MM.1S (cell line): ENCODE measurements at regions not wholly inside any gene's neighbourhood (a gene's known extent, or its start where the extent isn't known, plus 50 kb on each side); places are given as distances from the start of the nearest gene placed in this dataset.

ENCODE experiments used
- DNase-seq: peaks from one replicate; pipeline ENCODE4 v3.0.0-alpha.2; 2015
- H2AFZ ChIP-seq: fragments of 300-600 bp; sonication (generic); 2 replicates; pipeline ENCODE4 v1.6.0; 2016; ENCODE audit warnings: antibody characterized with exemption, low read length
- H3F3A ChIP-seq: fragments of 300-600 bp; sonication (generic); 2 replicates; pipeline ENCODE4 v1.6.1; 2016; ENCODE audit warnings: mild to moderate bottlenecking, antibody characterized with exemption, low read length, moderate library complexity, mixed read lengths; ENCODE audit not compliant: insufficient read depth
- H3K27ac ChIP-seq: fragments of 300-600 bp; sonication (generic); 2 replicates; pipeline ENCODE4 v1.5.1; 2016; ENCODE audit warnings: mild to moderate bottlenecking, low read length
- H3K27me3 ChIP-seq: fragments of 300-600 bp; sonication (generic); replicated peaks from 2 replicates; pipeline ENCODE4 v1.6.0; 2016; ENCODE audit warnings: low read length; ENCODE audit not compliant: insufficient read depth
- H3K36me3 ChIP-seq: fragments of 300-600 bp; sonication (generic); replicated peaks from 2 replicates; pipeline ENCODE4 v1.6.1; 2016; ENCODE audit warnings: mild to moderate bottlenecking, low read length, mixed read lengths; ENCODE audit not compliant: insufficient read depth
- H3K4me1 ChIP-seq: fragments of 300-600 bp; sonication (generic); 2 replicates; pipeline ENCODE4 v1.6.1; 2016; ENCODE audit warnings: low read length, mixed read lengths
- H3K4me2 ChIP-seq: fragments of 300-600 bp; sonication (generic); 2 replicates; pipeline ENCODE4 v1.6.0; 2016; ENCODE audit warnings: low read depth, low read length
- H3K4me3 ChIP-seq: fragments of 300-600 bp; sonication (generic); 2 replicates; pipeline ENCODE4 v1.5.1; 2016; ENCODE audit warnings: low read length, mixed read lengths
- H3K79me2 ChIP-seq: fragments of 300-600 bp; sonication (generic); 2 replicates; pipeline ENCODE4 v1.6.1; 2016; ENCODE audit warnings: mixed run types, low read length, mixed read lengths
- H3K9ac ChIP-seq: fragments of 300-600 bp; sonication (generic); 2 replicates; pipeline ENCODE4 v1.6.1; 2016; ENCODE audit warnings: low read length, mixed read lengths
- H3K9me2 ChIP-seq: fragments of 300-600 bp; sonication (generic); replicated peaks from 2 replicates; pipeline ENCODE4 v1.6.1; 2016; ENCODE audit warnings: mild to moderate bottlenecking, low read length, mixed read lengths; ENCODE audit not compliant: insufficient read depth
- H3K9me3 ChIP-seq: fragments of 300-600 bp; sonication (generic); replicated peaks from 2 replicates; pipeline ENCODE4 v1.6.1; 2016; ENCODE audit warnings: mild to moderate bottlenecking, low read length, mixed read lengths; ENCODE audit not compliant: insufficient read depth
- H4K20me1 ChIP-seq: fragments of 300-600 bp; sonication (generic); 2 replicates; pipeline ENCODE4 v1.6.1; 2016; ENCODE audit warnings: mild to moderate bottlenecking, low read length, moderate library complexity, mixed read lengths; ENCODE audit not compliant: insufficient read depth
- EZH2 ChIP-seq: fragments of 300-600 bp; sonication (generic); optimal IDR thresholded peaks from 2 replicates; pipeline ENCODE3; 2017; ENCODE audit warnings: low read depth, mild to moderate bottlenecking, antibody characterized with exemption, low read length, mixed read lengths
- EZH2phosphoT487 ChIP-seq: fragments of 300-600 bp; sonication (generic); IDR thresholded peaks from 2 replicates; pipeline ENCODE4 v1.6.1; 2018; ENCODE audit warnings: antibody characterized with exemption, low read length
- TF ChIP-seq, protein P1 (sequence below): fragments of 300-600 bp; sonication (generic); IDR thresholded peaks from 2 replicates; pipeline ENCODE4 v1.5.1; 2016; ENCODE audit warnings: antibody characterized with exemption, low read length, mixed read lengths

DNA sequence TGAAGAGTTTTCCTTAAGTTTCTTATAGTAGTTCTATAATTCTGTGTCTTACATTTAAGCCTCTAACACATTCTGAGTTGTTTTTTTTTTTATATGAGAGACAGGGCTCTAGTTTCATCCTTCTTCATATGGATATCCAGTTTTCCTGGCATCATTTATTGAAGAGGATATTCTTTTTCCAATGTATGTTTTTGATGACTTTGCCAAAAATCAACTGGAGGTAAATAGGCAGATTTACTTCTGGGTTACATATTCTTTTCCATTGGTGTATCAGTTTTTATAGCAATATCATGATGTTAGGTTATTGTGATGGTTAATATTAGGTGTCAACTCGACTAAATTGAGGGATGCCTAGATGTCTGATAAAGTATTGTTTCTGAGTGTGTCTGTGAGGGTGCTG lies 650.7 kb upstream of the GRID2 start:
- Histone ChIP-seq H3K4me1 (no peaks in the 10 kb centered on the region), H3K79me2 (no peaks in the 10 kb centered on the region), H3F3A (no peaks in the 10 kb centered on the region), H3K9ac (no peak overlapping the region), H3K9me3 (no peaks in the 10 kb centered on the region), H3K27me3 (no peaks in the 10 kb centered on the region), H3K27ac (no peak overlapping the region), H3K9me2 (no peaks in the 10 kb centered on the region), H4K20me1 (no peaks in the 10 kb centered on the region), H3K4me3 (no peak overlapping the region), H2AFZ (no peak overlapping the region), H3K36me3 (no peaks in the 10 kb centered on the region), H3K4me2 (no peak overlapping the region)
- TF ChIP-seq, protein P1, sequence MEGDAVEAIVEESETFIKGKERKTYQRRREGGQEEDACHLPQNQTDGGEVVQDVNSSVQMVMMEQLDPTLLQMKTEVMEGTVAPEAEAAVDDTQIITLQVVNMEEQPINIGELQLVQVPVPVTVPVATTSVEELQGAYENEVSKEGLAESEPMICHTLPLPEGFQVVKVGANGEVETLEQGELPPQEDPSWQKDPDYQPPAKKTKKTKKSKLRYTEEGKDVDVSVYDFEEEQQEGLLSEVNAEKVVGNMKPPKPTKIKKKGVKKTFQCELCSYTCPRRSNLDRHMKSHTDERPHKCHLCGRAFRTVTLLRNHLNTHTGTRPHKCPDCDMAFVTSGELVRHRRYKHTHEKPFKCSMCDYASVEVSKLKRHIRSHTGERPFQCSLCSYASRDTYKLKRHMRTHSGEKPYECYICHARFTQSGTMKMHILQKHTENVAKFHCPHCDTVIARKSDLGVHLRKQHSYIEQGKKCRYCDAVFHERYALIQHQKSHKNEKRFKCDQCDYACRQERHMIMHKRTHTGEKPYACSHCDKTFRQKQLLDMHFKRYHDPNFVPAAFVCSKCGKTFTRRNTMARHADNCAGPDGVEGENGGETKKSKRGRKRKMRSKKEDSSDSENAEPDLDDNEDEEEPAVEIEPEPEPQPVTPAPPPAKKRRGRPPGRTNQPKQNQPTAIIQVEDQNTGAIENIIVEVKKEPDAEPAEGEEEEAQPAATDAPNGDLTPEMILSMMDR, result no peak
- TF ChIP-seq EZH2phosphoT487, result no peak
- TF ChIP-seq EZH2, result no peak
- no peak for DNase-seq

DNA sequence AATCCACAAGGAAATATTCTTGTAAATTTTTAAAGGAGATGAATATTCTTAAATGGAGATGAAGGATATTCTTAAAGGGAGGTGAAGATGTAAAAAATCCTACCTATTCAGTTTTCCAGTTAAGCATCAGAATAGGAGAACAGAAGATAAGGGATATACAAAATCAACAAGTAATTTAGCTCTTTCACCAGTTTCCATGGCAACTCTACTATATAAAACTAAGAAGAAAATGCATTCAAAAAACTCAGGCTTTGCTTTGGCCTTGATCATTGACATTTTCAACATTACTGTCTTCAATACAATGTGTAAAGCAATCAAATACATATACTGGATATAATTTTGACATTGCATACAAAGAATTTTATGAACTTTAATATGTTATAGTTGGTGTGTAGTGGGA lies 622.7 kb upstream of the GRID2 start:
- DNase-seq, result no peak
- no peak overlapping the region for H3K4me3 ChIP-seq
- no peaks in the 10 kb centered on the region for H4K20me1 ChIP-seq
- H3K27ac ChIP-seq, result no peak overlapping the region
- no peaks in the 10 kb centered on the region for H3K79me2 ChIP-seq
- no peaks in the 10 kb centered on the region for H3K36me3 ChIP-seq
- TF ChIP-seq EZH2, result no peak
- TF ChIP-seq, protein P1, result no peak
- TF ChIP-seq EZH2phosphoT487, result no peak
- H3K27me3 ChIP-seq, result no peaks in the 10 kb centered on the region
- no peak overlapping the region for H2AFZ ChIP-seq
- no peaks in the 10 kb centered on the region for H3K4me1 ChIP-seq
- H3K4me2 ChIP-seq, result no peak overlapping the region
- H3F3A ChIP-seq, result no peaks in the 10 kb centered on the region
- no peak overlapping the region for H3K9ac ChIP-seq
- no peaks in the 10 kb centered on the region for H3K9me2 ChIP-seq
- H3K9me3 ChIP-seq, result no peaks in the 10 kb centered on the region

DNA sequence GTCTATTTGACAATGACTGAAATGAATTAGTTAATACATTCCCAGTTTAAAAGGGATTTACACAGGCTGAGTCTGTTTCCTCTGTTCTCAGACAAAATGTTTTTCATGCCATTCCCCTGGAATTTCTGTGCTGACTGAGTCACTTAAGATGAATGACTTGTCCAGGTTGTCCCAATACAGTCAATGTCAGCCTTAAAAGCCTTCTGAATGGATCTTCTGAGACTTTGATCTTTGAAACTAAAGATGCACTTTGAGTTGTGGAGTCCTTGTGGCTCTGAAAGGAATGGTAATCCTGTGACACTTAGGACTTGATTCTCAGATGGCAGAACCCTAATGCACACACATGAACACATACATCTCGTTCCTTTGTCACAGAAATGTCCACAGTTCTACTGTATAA lies 622.2 kb upstream of the GRID2 start:
- Histone ChIP-seq H3K36me3 (no peaks in the 10 kb centered on the region), H2AFZ (no peak overlapping the region), H3K4me2 (no peak overlapping the region), H3K4me3 (no peak overlapping the region), H3K79me2 (no peaks in the 10 kb centered on the region), H4K20me1 (no peaks in the 10 kb centered on the region), H3F3A (no peaks in the 10 kb centered on the region), H3K9me3 (no peaks in the 10 kb centered on the region), H3K4me1 (no peaks in the 10 kb centered on the region), H3K9me2 (no peaks in the 10 kb centered on the region), H3K27me3 (no peaks in the 10 kb centered on the region), H3K9ac (no peak overlapping the region), H3K27ac (no peak overlapping the region)
- no peak for TF ChIP-seq EZH2phosphoT487
- no peak for TF ChIP-seq EZH2
- TF ChIP-seq, protein P1, result no peak
- no peak for DNase-seq
